ENCODE measurements at regions not wholly inside any gene's neighbourhood (a gene's known extent, or its start where the extent isn't known, plus 50 kb on each side); places are given as distances from the start of the nearest gene placed in this dataset.

DNA sequence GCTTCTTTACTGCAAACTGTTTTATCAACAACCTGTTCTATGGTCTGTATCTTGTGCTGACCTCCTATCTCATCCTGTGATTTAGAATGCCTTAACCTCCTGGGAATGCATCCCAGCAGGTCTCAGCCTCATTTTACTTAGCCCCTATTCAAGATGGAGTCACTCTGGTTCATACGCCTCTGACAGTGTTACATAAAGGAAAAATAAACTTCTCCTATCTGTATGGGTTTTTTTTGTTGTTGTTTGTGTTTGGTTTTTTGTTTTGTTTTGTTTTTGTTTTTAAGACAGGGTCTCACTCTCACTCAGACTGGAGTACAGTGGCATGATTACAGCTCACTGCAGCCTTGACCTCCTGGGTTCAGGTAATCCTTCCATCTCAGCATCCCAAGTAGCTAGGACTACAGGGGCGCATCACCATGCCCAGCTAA, 62.1 kb downstream of the RESF1 start:
- intact Hi-C loops (cut with micrococcal nuclease; ENCODE audit: unreplicated experiment) (no loop called here), in situ Hi-C loops (cut with MboI) (no loop called here)
- Histone ChIP-seq H3K4me1 (ENCODE audit: control insufficient read depth, insufficient read depth, low read length) (no peaks in the 10 kb centered on the region), H3K9me3 (replicated peaks; ENCODE audit: control insufficient read depth, insufficient read depth, low read length) (no peaks in the 10 kb centered on the region), H3K4me3 (no peak overlapping the region), H3K27ac (ENCODE audit: control insufficient read depth, insufficient read depth) (no peak overlapping the region), H3K4me2 (ENCODE audit: control insufficient read depth, insufficient read depth) (no peak overlapping the region), H3K27me3 (replicated peaks in 1 of 2; ENCODE audit: control insufficient read depth in 2 of 2, insufficient read depth in 2 of 2, low read length in 1 of 2) (no peaks in the 10 kb centered on the region), H3K79me2 (ENCODE audit: control insufficient read depth, insufficient read depth, low read length) (no peaks in the 10 kb centered on the region), H3K9ac (ENCODE audit: control insufficient read depth, insufficient read depth, low read length) (no peak overlapping the region), H2AFZ (ENCODE audit: control insufficient read depth, low read depth, low read length) (no peak overlapping the region), H4K20me1 (ENCODE audit: control insufficient read depth, insufficient read depth) (no peaks in the 10 kb centered on the region), H3K36me3 (ENCODE audit: control insufficient read depth in 2 of 2, insufficient read depth in 2 of 2, low read length in 1 of 2) (no peaks in the 10 kb centered on the region)
- TF ChIP-seq, protein P1, sequence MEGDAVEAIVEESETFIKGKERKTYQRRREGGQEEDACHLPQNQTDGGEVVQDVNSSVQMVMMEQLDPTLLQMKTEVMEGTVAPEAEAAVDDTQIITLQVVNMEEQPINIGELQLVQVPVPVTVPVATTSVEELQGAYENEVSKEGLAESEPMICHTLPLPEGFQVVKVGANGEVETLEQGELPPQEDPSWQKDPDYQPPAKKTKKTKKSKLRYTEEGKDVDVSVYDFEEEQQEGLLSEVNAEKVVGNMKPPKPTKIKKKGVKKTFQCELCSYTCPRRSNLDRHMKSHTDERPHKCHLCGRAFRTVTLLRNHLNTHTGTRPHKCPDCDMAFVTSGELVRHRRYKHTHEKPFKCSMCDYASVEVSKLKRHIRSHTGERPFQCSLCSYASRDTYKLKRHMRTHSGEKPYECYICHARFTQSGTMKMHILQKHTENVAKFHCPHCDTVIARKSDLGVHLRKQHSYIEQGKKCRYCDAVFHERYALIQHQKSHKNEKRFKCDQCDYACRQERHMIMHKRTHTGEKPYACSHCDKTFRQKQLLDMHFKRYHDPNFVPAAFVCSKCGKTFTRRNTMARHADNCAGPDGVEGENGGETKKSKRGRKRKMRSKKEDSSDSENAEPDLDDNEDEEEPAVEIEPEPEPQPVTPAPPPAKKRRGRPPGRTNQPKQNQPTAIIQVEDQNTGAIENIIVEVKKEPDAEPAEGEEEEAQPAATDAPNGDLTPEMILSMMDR (IDR thresholded peaks at IDR 0.05 in 2 of 3, conservative IDR thresholded peaks at IDR 0.05 in 1 of 3; ENCODE audit: control insufficient read depth in 2 of 3, extremely low read depth in 1 of 3, insufficient read depth in 1 of 3, low read depth in 3 of 3, low read length in 3 of 3): no peak
- TF ChIP-seq GABPA (IDR thresholded peaks at IDR 0.05; ENCODE audit: low read depth) (no peak), ZNF217 (IDR thresholded peaks at IDR 0.05) (no peak), GATAD2B (conservative IDR thresholded peaks at IDR 0.05; ENCODE audit: low read depth) (no peak)
- TF ChIP-seq, protein P2, sequence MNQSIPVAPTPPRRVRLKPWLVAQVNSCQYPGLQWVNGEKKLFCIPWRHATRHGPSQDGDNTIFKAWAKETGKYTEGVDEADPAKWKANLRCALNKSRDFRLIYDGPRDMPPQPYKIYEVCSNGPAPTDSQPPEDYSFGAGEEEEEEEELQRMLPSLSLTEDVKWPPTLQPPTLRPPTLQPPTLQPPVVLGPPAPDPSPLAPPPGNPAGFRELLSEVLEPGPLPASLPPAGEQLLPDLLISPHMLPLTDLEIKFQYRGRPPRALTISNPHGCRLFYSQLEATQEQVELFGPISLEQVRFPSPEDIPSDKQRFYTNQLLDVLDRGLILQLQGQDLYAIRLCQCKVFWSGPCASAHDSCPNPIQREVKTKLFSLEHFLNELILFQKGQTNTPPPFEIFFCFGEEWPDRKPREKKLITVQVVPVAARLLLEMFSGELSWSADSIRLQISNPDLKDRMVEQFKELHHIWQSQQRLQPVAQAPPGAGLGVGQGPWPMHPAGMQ (IDR thresholded peaks at IDR 0.05; ENCODE audit: borderline replicate concordance): no peak
- FAIRE-seq: no peak
- no peak for DNase-seq (ENCODE audit: low read depth, low spot score)
- CTCF ChIA-PET: interaction anchor here (0.6 kb wide), 1 partner anchor 619 kb away, joined by 3 read pairs; no protein-coding TSS in a partner anchor
- RAD21 ChIA-PET (ENCODE audit: unreplicated experiment): interaction anchor here (1.1 kb wide), 2 partner anchors 131 to 291 kb away, joined by 3 read pairs; no protein-coding TSS in a partner anchor
- ATAC-seq: no peak
- WGBS (ENCODE audit: insufficient coverage, insufficient replicate concordance, low lambda C conversion rate, missing lambda C conversion rate): 97% methylated on average over 2 of the region's 2 CpGs
- POLR2A ChIA-PET: interaction anchor here (0.7 kb wide), 1 partner anchor 36 kb away, joined by 4 read pairs; no protein-coding TSS in a partner anchor
- SMC1A ChIA-PET (ENCODE audit: uncharacterized antibody, unreplicated experiment): no interaction called here
- no TSS peak for BruUV-seq (replicated peaks)

All from GM12878 (cell line).